Transverse colon (tissue), 4 donors: ENCODE measurements at regions not wholly inside any gene's neighbourhood (a gene's known extent, or its start where the extent isn't known, plus 50 kb on each side); places are given as distances from the start of the nearest gene placed in this dataset.
"Not testable (repeated sequence)": the region's sequence is repeated elsewhere in the genome, so short reads cannot be mapped to it uniquely, and the experiment has no call there.

ENCODE experiments used
- DNase-seq: peaks from one replicate; pipeline ENCODE4 v3.0.0-alpha.2; 2019
- H3K27ac ChIP-seq, 4 donors: fragments of 200-600 bp; sonication (generic); 2 replicates each; pipeline ENCODE4 v1.5.1; 2016 to 2018; ENCODE audit warnings: inconsistent platforms in 4 of 4
- H3K27me3 ChIP-seq: fragments of 200-600 bp; sonication (generic); 2 replicates; pipeline ENCODE4 v1.5.1; 2017; ENCODE audit warnings: inconsistent platforms
- H3K36me3 ChIP-seq, 4 donors: fragments of 200-600 bp; sonication (generic); 2 replicates each; pipeline ENCODE4 v1.5.1; 2017 to 2019; ENCODE audit warnings: inconsistent platforms in 4 of 4
- H3K4me1 ChIP-seq, 4 donors: fragments of 200-600 bp; sonication (generic); 2 replicates each; pipeline ENCODE4 v1.5.1; 2017 to 2020; ENCODE audit warnings: inconsistent platforms in 4 of 4
- H3K4me3 ChIP-seq, 4 donors: fragments of 200-600 bp; sonication (generic); 1 replicate in 1 of 4; 2 replicates in 3 of 4; pipeline versions ENCODE4 v1.5.1 to v1.6.1; 2017 to 2019; ENCODE audit warnings: inconsistent platforms in 4 of 4
- H3K9me3 ChIP-seq, 2 donors: fragments of 200-600 bp; sonication (generic); 2 replicates each; pipeline ENCODE4 v1.5.1; 2017 to 2019; ENCODE audit warnings: inconsistent platforms in 2 of 2
- CTCF ChIP-seq, 5 experiments: fragments of 200-600 bp in 3 of 5; fragments of 450-650 bp in 2 of 5; sonication (generic) in 3 of 5; IDR thresholded peaks; 1 replicate in 2 of 5; 2 replicates in 3 of 5; pipeline ENCODE4 v1.5.1; 2016 to 2017; ENCODE audit warnings: antibody characterized with exemption in 5 of 5, inconsistent platforms in 3 of 5, mild to moderate bottlenecking in 2 of 5, moderate library complexity in 1 of 5
- EP300 ChIP-seq: sonication (generic); formaldehyde crosslinking; IDR thresholded peaks from one replicate; pipeline ENCODE4 v1.6.1; 2017; ENCODE audit warnings: antibody characterized with exemption, low read depth
- POLR2A ChIP-seq: fragments of 450-650 bp; IDR thresholded peaks from one replicate; pipeline ENCODE4 v1.6.1; 2016; ENCODE audit warnings: antibody characterized with exemption, mild to moderate bottlenecking, moderate library complexity
- POLR2AphosphoS5 ChIP-seq, 3 donors: sonication (generic); formaldehyde crosslinking; IDR thresholded peaks; one replicate each; pipeline ENCODE4 v1.6.1; 2016; ENCODE audit warnings: antibody characterized with exemption in 3 of 3
- WGBS, 2 donors: methylation state at CpG; one replicate each; pipeline ENCODE4 v1.1.5; 2018; ENCODE audit warnings: low coverage in 1 of 2; 5-methylcytosine and 5-hydroxymethylcytosine counted together
- in situ Hi-C, 4 donors: fragments of 200-750 bp; cut with MboI; loops; one replicate each; pipeline versions ENCODE4 v1.15.0 to v1.15.1; 2017; ENCODE audit warnings: low sequenced_read_pairs in 3 of 4, low pct_ligation_motif_present in 1 of 4, low pct_unique_long_range_greater_than_20kb in 1 of 4
- intact Hi-C: fragments of 100-400 bp; cut with DNase I; formaldehyde crosslinking; loops from one replicate; pipeline ENCODE4 v1.15.1; 2023; ENCODE audit warnings: low total_unique reads

GRCh38 chr19:30682999-30683536 is 310.9 kb downstream of the ZNF536 start:
- in situ Hi-C loops: loop anchor here in 1 of 4 donors (25.0 kb wide), 2 partner anchors 679 to 1354 kb away; no protein-coding TSS in a partner anchor

GRCh38 chr19:30682146-30682998 is 310.2 kb downstream of the ZNF536 start:
- peaks cover 0 to 2% (median 0%) of the 10 kb centered on the region in 4 donors for H3K4me1 ChIP-seq
- no peak overlapping the region for H3K4me3 ChIP-seq
- TF ChIP-seq EP300: no peak
- no peak for TF ChIP-seq CTCF (IDR thresholded peaks at IDR 0.05)
- TF ChIP-seq POLR2A: no peak
- TF ChIP-seq POLR2AphosphoS5 (IDR thresholded peaks at IDR 0.05): no peak
- intact Hi-C loops (loop anchor here (10.0 kb wide), 2 partner anchors 1362 to 1542 kb away; no protein-coding TSS in a partner anchor), in situ Hi-C loops (loop anchor here in 1 of 4 donors (25.0 kb wide), 2 partner anchors 680 to 1355 kb away; no protein-coding TSS in a partner anchor)
- peaks cover 6% of the 10 kb centered on the region for H3K27me3 ChIP-seq
- no peak overlapping the region for H3K27ac ChIP-seq
- no peaks in the 10 kb centered on the region for H3K36me3 ChIP-seq
- WGBS, 2 donors: 38 to 58% methylated on average over 6 to 27 of the region's 27 CpGs
- no peaks in the 10 kb centered on the region for H3K9me3 ChIP-seq
- DNase-seq: no peak

More at GRCh38 chr19:30682999-30683536, 310.9 kb downstream of the ZNF536 start:
- no peak overlapping the region for H3K27ac ChIP-seq
- no peaks in the 10 kb centered on the region for H3K36me3 ChIP-seq
- intact Hi-C loops: loop anchor here (10.0 kb wide), 2 partner anchors 1362 to 1542 kb away; no protein-coding TSS in a partner anchor
- H3K4me1 ChIP-seq: peaks cover 0 to 2% (median 0%) of the 10 kb centered on the region in 4 donors
- TF ChIP-seq CTCF (IDR thresholded peaks at IDR 0.05) (peak; percentile 74 to 88 (median 83)), EP300 (no peak), POLR2AphosphoS5 (IDR thresholded peaks at IDR 0.05) (peak in 2 of 3 donors; percentile 10 to 22), POLR2A (no peak)
- 6 to 67% methylated on average over 1 to 13 of the region's 13 CpGs for WGBS, 2 donors
- H3K27me3 ChIP-seq: peaks cover 9% of the 10 kb centered on the region
- no peaks in the 10 kb centered on the region for H3K9me3 ChIP-seq
- H3K4me3 ChIP-seq: no peak overlapping the region
- peak; percentile 66 for DNase-seq

GRCh38 chr19:30681162-30682100 is 309.2 kb downstream of the ZNF536 start:
- no peak for TF ChIP-seq POLR2A
- no peak for TF ChIP-seq EP300
- no peak for TF ChIP-seq CTCF (IDR thresholded peaks at IDR 0.05)
- no peak for TF ChIP-seq POLR2AphosphoS5 (IDR thresholded peaks at IDR 0.05)
- intact Hi-C loops (loop anchor here (10.0 kb wide), 2 partner anchors 1363 to 1543 kb away; no protein-coding TSS in a partner anchor), in situ Hi-C loops (loop anchor here in 1 of 4 donors (25.0 kb wide), 2 partner anchors 681 to 1356 kb away; no protein-coding TSS in a partner anchor)
- WGBS, 2 donors: 72 to 100% methylated on average over 1 to 19 of the region's 19 CpGs
- DNase-seq: no peak
- Histone ChIP-seq H3K4me3 (no peak overlapping the region), H3K27me3 (no peaks in the 10 kb centered on the region), H3K27ac (no peak overlapping the region), H3K36me3 (no peaks in the 10 kb centered on the region), H3K4me1 (peaks cover 0 to 2% (median 0%) of the 10 kb centered on the region in 4 donors), H3K9me3 (no peaks in the 10 kb centered on the region)

- DNase-seq, H3K27me3 ChIP-seq, H3K27ac ChIP-seq, H3K36me3 ChIP-seq, H3K4me3 ChIP-seq, H3K9me3 ChIP-seq, H3K4me1 ChIP-seq: not testable (repeated sequence)
- WGBS, 2 donors: 77% methylated on average over 2 of the region's 3 CpGs; no CpG with 5 or more reads in 1 of the 2 donors
- intact Hi-C loops: loop anchor here (10.0 kb wide), 2 partner anchors 1364 to 1544 kb away; no protein-coding TSS in a partner anchor
- in situ Hi-C loops: loop anchor here in 1 of 4 donors (25.0 kb wide), 2 partner anchors 682 to 1357 kb away; no protein-coding TSS in a partner anchor
Observed at GRCh38 chr19:30680399-30680798, 308.2 kb downstream of the ZNF536 start.
